Lower leg skin (tissue), 3 donors: ENCODE measurements at regions not wholly inside any gene's neighbourhood (a gene's known extent, or its start where the extent isn't known, plus 50 kb on each side); places are given as distances from the start of the nearest gene placed in this dataset.

ENCODE experiments used
- CTCF ChIP-seq, 3 donors: fragments of 450-650 bp; IDR thresholded peaks; one replicate each; pipeline ENCODE4 v1.5.1; 2016; ENCODE audit warnings: antibody characterized with exemption in 3 of 3, mild to moderate bottlenecking in 3 of 3, moderate library complexity in 2 of 3
- POLR2A ChIP-seq, 2 donors: fragments of 450-650 bp; IDR thresholded peaks; one replicate each; pipeline ENCODE4 v1.6.1; 2016 to 2017; ENCODE audit warnings: antibody characterized with exemption in 2 of 2, mild to moderate bottlenecking in 1 of 2, moderate library complexity in 1 of 2

DNA sequence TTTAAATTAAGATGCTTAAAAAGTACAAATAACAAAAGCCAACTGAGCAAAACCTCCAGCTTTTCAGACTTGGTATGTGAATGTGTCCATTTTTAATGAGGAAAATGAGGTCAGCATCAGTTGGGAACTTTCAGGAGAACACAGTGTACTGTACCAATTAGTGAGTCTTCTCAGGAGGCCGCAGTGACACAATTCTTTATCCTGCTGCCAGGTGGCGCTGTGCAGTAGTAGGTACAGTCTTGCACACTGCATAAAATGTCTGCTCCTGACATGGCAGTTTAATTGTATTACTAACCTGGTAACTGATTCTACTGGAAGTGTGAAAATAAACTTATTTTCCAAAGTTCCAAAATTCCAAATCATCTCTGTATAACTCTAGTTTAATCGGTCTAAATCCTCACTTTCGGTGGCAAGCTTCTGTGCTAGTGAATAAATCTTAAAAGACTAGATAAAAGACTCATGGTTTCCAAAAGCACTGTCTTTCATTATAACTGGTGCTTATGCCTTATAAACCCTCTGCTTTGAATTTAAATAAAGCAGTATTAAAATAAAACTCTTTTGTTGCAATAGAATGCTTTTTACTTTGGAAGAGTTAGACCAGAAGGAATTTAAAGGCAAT lies 214.8 kb upstream of the MMS22L start:
- no peak for TF ChIP-seq CTCF (IDR thresholded peaks at IDR 0.05)
- no peak for TF ChIP-seq POLR2A (IDR thresholded peaks at IDR 0.05)
